Adrenal gland (tissue), 5 donors: ENCODE measurements at regions not wholly inside any gene's neighbourhood (a gene's known extent, or its start where the extent isn't known, plus 50 kb on each side); places are given as distances from the start of the nearest gene placed in this dataset.

Experiments
- CTCF ChIP-seq, 6 experiments: fragments of 450-650 bp in 4 of 6; fragments of 200-600 bp in 2 of 6; sonication (generic) in 1 of 6; IDR thresholded peaks; 1 replicate in 5 of 6; 2 replicates in 1 of 6; pipeline versions ENCODE4 v1.5.1 to v1.8.0; 2016 to 2021; ENCODE audit warnings: antibody characterized with exemption in 6 of 6, mild to moderate bottlenecking in 2 of 6, moderate library complexity in 1 of 6
- POLR2A ChIP-seq, 2 donors: fragments of 450-650 bp; IDR thresholded peaks; one replicate each; pipeline ENCODE4 v1.6.1; 2017; ENCODE audit warnings: antibody characterized with exemption in 2 of 2, mild to moderate bottlenecking in 2 of 2, moderate library complexity in 1 of 2
- donor health status: DM: no; HTN: no; CAD: no.

GRCh38 chr6:79403563-79403962 is 133.7 kb downstream of the LCA5 start:
- TF ChIP-seq CTCF (IDR thresholded peaks at IDR 0.05) (no peak), POLR2A (IDR thresholded peaks at IDR 0.05) (no peak)
